Mammary epithelial cell (primary cell): ENCODE measurements at regions not wholly inside any gene's neighbourhood (a gene's known extent, or its start where the extent isn't known, plus 50 kb on each side); places are given as distances from the start of the nearest gene placed in this dataset.

Experiments used
- CTCF ChIP-seq, 2 donors: IDR thresholded peaks in 1 of 2; conservative IDR thresholded peaks in 1 of 2; 2 replicates each; pipeline ENCODE4 v1.5.1; 2011 to 2012; ENCODE audit warnings: inconsistent platforms in 2 of 2, low read length in 2 of 2, mild to moderate bottlenecking in 2 of 2, control low read depth in 1 of 2, low read depth in 1 of 2; ENCODE audit not compliant: insufficient read depth in 1 of 2; ENCODE audit errors: extremely low read depth in 1 of 2
- EZH2 ChIP-seq: IDR thresholded peaks from 2 replicates; pipeline ENCODE4 v1.6.1; 2012; ENCODE audit warnings: low read length, inconsistent platforms, borderline replicate concordance

GRCh38 chr12:42957136-42957535 is 367.6 kb upstream of the PRICKLE1 start:
- TF ChIP-seq CTCF (conservative IDR thresholded peaks at IDR 0.05 in 1 of 2, IDR thresholded peaks at IDR 0.05 in 1 of 2; ENCODE audit: extremely low read depth in 1 of 2, insufficient read depth in 1 of 2, low read depth in 1 of 2, low read length in 2 of 2) = no peak
- no peak for TF ChIP-seq EZH2
